Naive B cell (primary cell): ENCODE measurements at regions not wholly inside any gene's neighbourhood (a gene's known extent, or its start where the extent isn't known, plus 50 kb on each side); places are given as distances from the start of the nearest gene placed in this dataset.
A peak's percentile ranks its signal among the peaks of the same experiment; 100 is the strongest.
"Not testable (repeated sequence)": the region's sequence is repeated elsewhere in the genome, so short reads cannot be mapped to it uniquely, and the experiment has no call there.

Experiments used
- ATAC-seq, 2 donors: fragments of 150-1000 bp; cut with Tn5 transposase; 2 replicates each; pipeline ENCODE4 v1.10.0; 2021; ENCODE audit warnings: low read depth in 2 of 2, mild to moderate bottlenecking in 2 of 2, moderate library complexity in 2 of 2
- DNase-seq: peaks from one replicate; pipeline ENCODE4 v3.0.0; 2022
- H3K27ac Mint-ChIP-seq, 6 donors: one replicate each; pipeline ENCODE4 v1.8.0; 2020 to 2022; ENCODE audit warnings: mild to moderate bottlenecking in 6 of 6, mixed read lengths in 6 of 6, moderate library complexity in 5 of 6, inconsistent platforms in 2 of 6
- H3K27me3 Mint-ChIP-seq, 3 donors: one replicate each; pipeline ENCODE4 v1.8.0; 2021 to 2022; ENCODE audit warnings: mixed read lengths in 3 of 3, mild to moderate bottlenecking in 1 of 3
- H3K36me3 Mint-ChIP-seq, 2 donors: one replicate each; pipeline ENCODE4 v1.8.0; 2020 to 2022; ENCODE audit warnings: mixed read lengths in 2 of 2, inconsistent platforms in 1 of 2, mild to moderate bottlenecking in 1 of 2
- H3K4me1 Mint-ChIP-seq, 3 donors: one replicate each; pipeline ENCODE4 v1.8.0; 2020 to 2022; ENCODE audit warnings: mixed read lengths in 3 of 3, inconsistent platforms in 1 of 3, mild to moderate bottlenecking in 1 of 3, moderate library complexity in 1 of 3
- H3K4me3 Mint-ChIP-seq, 8 donors: one replicate each; pipeline ENCODE4 v1.8.0; 2020 to 2022; ENCODE audit warnings: mild to moderate bottlenecking in 8 of 8, mixed read lengths in 8 of 8, moderate library complexity in 8 of 8, inconsistent platforms in 2 of 8
- H3K9me3 Mint-ChIP-seq, 7 donors: one replicate each; pipeline ENCODE4 v1.8.0; 2020 to 2022; ENCODE audit warnings: mixed read lengths in 7 of 7, mild to moderate bottlenecking in 5 of 7, inconsistent platforms in 2 of 7, moderate library complexity in 1 of 7

GRCh38 chr18:28727189-28727588 is 550.3 kb upstream of the CDH2 start:
- H3K4me3 Mint-ChIP-seq, H3K9me3 Mint-ChIP-seq, H3K27me3 Mint-ChIP-seq, H3K4me1 Mint-ChIP-seq, ATAC-seq, H3K36me3 Mint-ChIP-seq, H3K27ac Mint-ChIP-seq, DNase-seq: not testable (repeated sequence)

- no peaks in the 10 kb centered on the region for H3K36me3 Mint-ChIP-seq
- no peaks in the 10 kb centered on the region for H3K27me3 Mint-ChIP-seq
- H3K4me1 Mint-ChIP-seq, result no peaks in the 10 kb centered on the region
- DNase-seq (no peak), ATAC-seq (no peak)
- peaks cover 0 to 4% (median 1%) of the 10 kb centered on the region in 7 donors for H3K9me3 Mint-ChIP-seq
- H3K4me3 Mint-ChIP-seq, result no peak overlapping the region
- no peak overlapping the region for H3K27ac Mint-ChIP-seq
Measured at GRCh38 chr18:28725876-28726275, 548.9 kb upstream of the CDH2 start.

GRCh38 chr18:28723506-28723905 is 546.6 kb upstream of the CDH2 start:
- H3K27me3 Mint-ChIP-seq, result no peaks in the 10 kb centered on the region
- H3K4me3 Mint-ChIP-seq, result no peak overlapping the region
- ATAC-seq (no peak), DNase-seq (no peak)
- peaks cover 0 to 4% (median 1%) of the 10 kb centered on the region in 7 donors for H3K9me3 Mint-ChIP-seq
- H3K36me3 Mint-ChIP-seq, result no peaks in the 10 kb centered on the region
- H3K4me1 Mint-ChIP-seq, result no peaks in the 10 kb centered on the region
- H3K27ac Mint-ChIP-seq, result no peak overlapping the region

- ATAC-seq (no peak), DNase-seq (no peak)
- Mint-ChIP-seq H3K4me3 (no peak overlapping the region), H3K9me3 (peaks cover 0 to 2% (median 0%) of the 10 kb centered on the region in 7 donors), H3K27ac (no peak overlapping the region), H3K27me3 (no peaks in the 10 kb centered on the region), H3K36me3 (no peaks in the 10 kb centered on the region), H3K4me1 (no peaks in the 10 kb centered on the region)
Measured at GRCh38 chr18:28718696-28719095, 541.8 kb upstream of the CDH2 start.

- no peak overlapping the region for H3K27ac Mint-ChIP-seq
- ATAC-seq (no peak), DNase-seq (no peak)
- H3K4me3 Mint-ChIP-seq, result no peak overlapping the region
- peaks cover 0 to 6% (median 0%) of the 10 kb centered on the region in 7 donors for H3K9me3 Mint-ChIP-seq
- H3K27me3 Mint-ChIP-seq, result no peaks in the 10 kb centered on the region
- H3K4me1 Mint-ChIP-seq, result no peaks in the 10 kb centered on the region
- no peaks in the 10 kb centered on the region for H3K36me3 Mint-ChIP-seq
Measured at GRCh38 chr18:28716338-28716737, 539.4 kb upstream of the CDH2 start.

- ATAC-seq (no peak), DNase-seq (no peak)
- no peaks in the 10 kb centered on the region for H3K27me3 Mint-ChIP-seq
- no peak overlapping the region for H3K27ac Mint-ChIP-seq
- peaks cover 0 to 6% (median 0%) of the 10 kb centered on the region in 7 donors for H3K9me3 Mint-ChIP-seq
- no peaks in the 10 kb centered on the region for H3K36me3 Mint-ChIP-seq
- H3K4me1 Mint-ChIP-seq, result no peaks in the 10 kb centered on the region
- H3K4me3 Mint-ChIP-seq, result no peak overlapping the region
Measured at GRCh38 chr18:28715206-28715605, 538.3 kb upstream of the CDH2 start.

- DNase-seq (no peak), ATAC-seq (no peak)
- Mint-ChIP-seq H3K9me3 (peaks cover 0 to 6% (median 0%) of the 10 kb centered on the region in 7 donors), H3K27ac (no peak overlapping the region), H3K4me1 (no peaks in the 10 kb centered on the region), H3K27me3 (no peaks in the 10 kb centered on the region), H3K36me3 (no peaks in the 10 kb centered on the region), H3K4me3 (no peak overlapping the region)
Measured at GRCh38 chr18:28714498-28714897, 537.6 kb upstream of the CDH2 start.

GRCh38 chr18:28712796-28713425 is 536.0 kb upstream of the CDH2 start:
- H3K27me3 Mint-ChIP-seq, result no peaks in the 10 kb centered on the region
- no peak overlapping the region for H3K4me3 Mint-ChIP-seq

GRCh38 chr18:28712172-28712571 is 535.2 kb upstream of the CDH2 start:
- H3K4me3 Mint-ChIP-seq, result no peak overlapping the region
- no peak for ATAC-seq
- no peaks in the 10 kb centered on the region for H3K4me1 Mint-ChIP-seq
- DNase-seq, result no peak
- H3K36me3 Mint-ChIP-seq, result no peaks in the 10 kb centered on the region
- peaks cover 0 to 6% (median 2%) of the 10 kb centered on the region in 7 donors for H3K9me3 Mint-ChIP-seq
- no peak overlapping the region for H3K27ac Mint-ChIP-seq
- no peaks in the 10 kb centered on the region for H3K27me3 Mint-ChIP-seq

More at GRCh38 chr18:28712796-28713425, 536.0 kb upstream of the CDH2 start:
- ATAC-seq (no peak), DNase-seq (no peak)
- H3K4me1 Mint-ChIP-seq, result no peaks in the 10 kb centered on the region
- H3K36me3 Mint-ChIP-seq, result no peaks in the 10 kb centered on the region
- H3K9me3 Mint-ChIP-seq, result peaks cover 0 to 6% (median 2%) of the 10 kb centered on the region in 7 donors
- H3K27ac Mint-ChIP-seq, result no peak overlapping the region

- H3K36me3 Mint-ChIP-seq, result no peaks in the 10 kb centered on the region
- ATAC-seq (no peak), DNase-seq (no peak)
- H3K4me3 Mint-ChIP-seq, result no peak overlapping the region
- H3K27ac Mint-ChIP-seq, result peak overlapping the region in 1 of 6 donors; percentile 34
- no peaks in the 10 kb centered on the region for H3K4me1 Mint-ChIP-seq
- peaks cover 0 to 10% (median 2%) of the 10 kb centered on the region in 7 donors for H3K9me3 Mint-ChIP-seq
- no peaks in the 10 kb centered on the region for H3K27me3 Mint-ChIP-seq
Measured at GRCh38 chr18:28711096-28711495, 534.2 kb upstream of the CDH2 start.

- DNase-seq, result no peak
- Mint-ChIP-seq H3K36me3 (no peaks in the 10 kb centered on the region), H3K4me1 (no peaks in the 10 kb centered on the region), H3K4me3 (no peak overlapping the region), H3K27ac (no peak overlapping the region), H3K27me3 (no peaks in the 10 kb centered on the region), H3K9me3 (peaks cover 0 to 6% (median 2%) of the 10 kb centered on the region in 7 donors)
- no peak for ATAC-seq
Measured at GRCh38 chr18:28707006-28707405, 530.1 kb upstream of the CDH2 start.

- Mint-ChIP-seq H3K36me3 (no peaks in the 10 kb centered on the region), H3K4me1 (no peaks in the 10 kb centered on the region), H3K27ac (no peak overlapping the region), H3K9me3 (peaks cover 0 to 6% (median 2%) of the 10 kb centered on the region in 7 donors), H3K27me3 (no peaks in the 10 kb centered on the region), H3K4me3 (no peak overlapping the region)
- ATAC-seq, result no peak
- no peak for DNase-seq
Measured at GRCh38 chr18:28706397-28706796, 529.5 kb upstream of the CDH2 start.

- no peak overlapping the region for H3K27ac Mint-ChIP-seq
- ATAC-seq (no peak), DNase-seq (no peak)
- H3K9me3 Mint-ChIP-seq, result peaks cover 0 to 10% (median 4%) of the 10 kb centered on the region in 7 donors
- H3K4me1 Mint-ChIP-seq, result no peaks in the 10 kb centered on the region
- H3K36me3 Mint-ChIP-seq, result no peaks in the 10 kb centered on the region
- no peaks in the 10 kb centered on the region for H3K27me3 Mint-ChIP-seq
- no peak overlapping the region for H3K4me3 Mint-ChIP-seq
Measured at GRCh38 chr18:28705482-28705881, 528.6 kb upstream of the CDH2 start.

GRCh38 chr18:28692337-28692736 is 515.4 kb upstream of the CDH2 start:
- no peaks in the 10 kb centered on the region for H3K36me3 Mint-ChIP-seq

GRCh38 chr18:28691496-28691840 is 514.5 kb upstream of the CDH2 start:
- Mint-ChIP-seq H3K27ac (no peak overlapping the region), H3K4me1 (no peaks in the 10 kb centered on the region), H3K4me3 (no peak overlapping the region), H3K27me3 (no peaks in the 10 kb centered on the region), H3K9me3 (peaks cover 0 to 11% (median 8%) of the 10 kb centered on the region in 7 donors), H3K36me3 (no peaks in the 10 kb centered on the region)
- DNase-seq (no peak), ATAC-seq (no peak)

More at GRCh38 chr18:28692337-28692736, 515.4 kb upstream of the CDH2 start:
- Mint-ChIP-seq H3K4me3 (no peak overlapping the region), H3K4me1 (no peaks in the 10 kb centered on the region), H3K27ac (no peak overlapping the region), H3K9me3 (peaks cover 0 to 13% (median 8%) of the 10 kb centered on the region in 7 donors), H3K27me3 (no peaks in the 10 kb centered on the region)
- no peak for ATAC-seq
- DNase-seq, result no peak
